ENCODE measurements at regions not wholly inside any gene's neighbourhood (a gene's known extent, or its start where the extent isn't known, plus 50 kb on each side); places are given as distances from the start of the nearest gene placed in this dataset.
A peak's percentile ranks its signal among the peaks of the same experiment; 100 is the strongest.

- Histone ChIP-seq H3K4me3 (ENCODE audit: low read length) (no peak overlapping the region), H3K27me3 (ENCODE audit: control insufficient read depth in 1 of 2, insufficient read depth in 2 of 2, low read length in 2 of 2) (no peaks in the 10 kb centered on the region), H3K36me3 (ENCODE audit: insufficient read depth, low read length) (no peaks in the 10 kb centered on the region), H3K4me1 (ENCODE audit: insufficient read depth, low read length) (peaks cover 8% of the 10 kb centered on the region), H3K9me3 (ENCODE audit: control insufficient read depth in 1 of 2, insufficient read depth in 1 of 2, low read length in 2 of 2) (no peaks in the 10 kb centered on the region), H3K27ac (ENCODE audit: low read depth in 1 of 2, low read length in 2 of 2) (no peak overlapping the region)
- ATAC-seq (ENCODE audit: poor library complexity) (no peak), DNase-seq (no peak)
- Mint-ChIP-seq H3K27me3 (no peaks in the 10 kb centered on the region), H3K4me3 (no peak overlapping the region), H3K27ac (no peak overlapping the region), H3K4me1 (ENCODE audit: low read depth) (peaks cover 18% of the 10 kb centered on the region), H3K36me3 (ENCODE audit: low read depth) (no peaks in the 10 kb centered on the region), H3K9me3 (no peaks in the 10 kb centered on the region)
- intact Hi-C loops (cut with DNase I, micrococcal nuclease) = no loop called here
- no peak for TF ChIP-seq CTCF (IDR thresholded peaks at IDR 0.05)
- ChIA-PET CTCF (no interaction called here), POLR2A (no interaction called here)
These were observed 303.1 kb downstream of the CDH26 start for GRCh38 chr20:60261333-60261732.

GRCh38 chr20:60262967-60263603, 304.9 kb downstream of the CDH26 start:
- Histone ChIP-seq H3K36me3 (ENCODE audit: insufficient read depth, low read length) (no peaks in the 10 kb centered on the region), H3K27ac (ENCODE audit: low read depth in 1 of 2, low read length in 2 of 2) (no peak overlapping the region), H3K9me3 (ENCODE audit: control insufficient read depth in 1 of 2, insufficient read depth in 1 of 2, low read length in 2 of 2) (no peaks in the 10 kb centered on the region), H3K4me1 (ENCODE audit: insufficient read depth, low read length) (peaks cover 8% of the 10 kb centered on the region), H3K27me3 (ENCODE audit: control insufficient read depth in 1 of 2, insufficient read depth in 2 of 2, low read length in 2 of 2) (no peaks in the 10 kb centered on the region), H3K4me3 (ENCODE audit: low read length) (no peak overlapping the region)
- Mint-ChIP-seq H3K36me3 (ENCODE audit: low read depth) (no peaks in the 10 kb centered on the region), H3K27ac (no peak overlapping the region), H3K4me1 (ENCODE audit: low read depth) (peaks cover 29% of the 10 kb centered on the region), H3K4me3 (no peak overlapping the region), H3K27me3 (no peaks in the 10 kb centered on the region), H3K9me3 (no peaks in the 10 kb centered on the region)
- ChIA-PET POLR2A (interaction anchor here (0.9 kb wide), 1 partner anchor 9 kb away, joined by 3 read pairs; no protein-coding TSS in a partner anchor), CTCF (interaction anchor here (1.1 to 3.0 kb wide), 5 partner anchors 38 to 316 kb away, joined by 3 to 20 read pairs (median 4); no protein-coding TSS in a partner anchor)
- peak; percentile 22 to 74 (median 42) for DNase-seq
- intact Hi-C loops (cut with DNase I, micrococcal nuclease) = loop anchor here (1.0 to 2.0 kb wide), 3 partner anchors 52 to 313 kb away; no protein-coding TSS in a partner anchor
- peak; percentile 52 for ATAC-seq (ENCODE audit: poor library complexity)
- peak; percentile 77 for TF ChIP-seq CTCF (IDR thresholded peaks at IDR 0.05)

GRCh38 chr20:60263725-60264709, 305.8 kb downstream of the CDH26 start:
- H3K4me1 ChIP-seq (ENCODE audit: insufficient read depth, low read length) = peaks cover 8% of the 10 kb centered on the region
- no peaks in the 10 kb centered on the region for H3K9me3 ChIP-seq (ENCODE audit: control insufficient read depth in 1 of 2, insufficient read depth in 1 of 2, low read length in 2 of 2)
- no peak overlapping the region for H3K4me3 ChIP-seq (ENCODE audit: low read length)
- DNase-seq (no peak), ATAC-seq (ENCODE audit: poor library complexity) (no peak)
- no peak for TF ChIP-seq CTCF (IDR thresholded peaks at IDR 0.05)
- intact Hi-C loops (cut with DNase I, micrococcal nuclease) = loop anchor here (1.0 to 2.0 kb wide), 3 partner anchors 53 to 314 kb away; no protein-coding TSS in a partner anchor
- no peaks in the 10 kb centered on the region for H3K27me3 ChIP-seq (ENCODE audit: control insufficient read depth in 1 of 2, insufficient read depth in 2 of 2, low read length in 2 of 2)
- CTCF ChIA-PET = interaction anchor here (1.1 to 3.0 kb wide), 4 partner anchors 38 to 317 kb away, joined by 3 to 20 read pairs (median 4); no protein-coding TSS in a partner anchor
- H3K27ac ChIP-seq (ENCODE audit: low read depth in 1 of 2, low read length in 2 of 2) = no peak overlapping the region
- H3K36me3 Mint-ChIP-seq (ENCODE audit: low read depth) = no peaks in the 10 kb centered on the region
- H3K27me3 Mint-ChIP-seq = no peaks in the 10 kb centered on the region
- H3K9me3 Mint-ChIP-seq = no peaks in the 10 kb centered on the region
- no peak overlapping the region for H3K4me3 Mint-ChIP-seq
- POLR2A ChIA-PET = interaction anchor here (0.9 kb wide), 1 partner anchor 10 kb away, joined by 3 read pairs; no protein-coding TSS in a partner anchor
- H3K27ac Mint-ChIP-seq = no peak overlapping the region
- H3K36me3 ChIP-seq (ENCODE audit: insufficient read depth, low read length) = no peaks in the 10 kb centered on the region
- H3K4me1 Mint-ChIP-seq (ENCODE audit: low read depth) = peaks cover 29% of the 10 kb centered on the region

All from CD4-positive, alpha-beta T cell (primary cell).